Activated B cell treated with CpG ODN at 0.5 μM for 24 hours (primary cell): ENCODE measurements at regions not wholly inside any gene's neighbourhood (a gene's known extent, or its start where the extent isn't known, plus 50 kb on each side); places are given as distances from the start of the nearest gene placed in this dataset.

Source experiments
- ATAC-seq: fragments of 200-7000 bp; cut with Tn5 transposase; one replicate; pipeline ENCODE4 v1.10.0; 2021; ENCODE audit warnings: low read depth, mild to moderate bottlenecking, moderate library complexity
- CTCF ChIA-PET: fragments of 350-600 bp; sonication (Branson Sonifier 250); formaldehyde crosslinking; loops from one replicate; lab custom pipeline; 2021; ENCODE audit warnings: antibody characterized with exemption; lab: Charles Lee
- POLR2A ChIA-PET: fragments of 350-600 bp; sonication (Branson Sonifier 250); formaldehyde crosslinking; loops from one replicate; lab custom pipeline; 2021; ENCODE audit warnings: antibody characterized with exemption; lab: Charles Lee
- DNase-seq: peaks from one replicate; pipeline ENCODE4 v3.0.0; 2022
- H3K27ac Mint-ChIP-seq: one replicate; pipeline ENCODE4 v1.8.0; 2020; ENCODE audit warnings: mixed read lengths
- H3K27me3 Mint-ChIP-seq: one replicate; pipeline ENCODE4 v1.8.0; 2021; ENCODE audit warnings: mixed read lengths
- H3K36me3 Mint-ChIP-seq: one replicate; pipeline ENCODE4 v1.8.0; 2021; ENCODE audit warnings: low read depth, mixed read lengths
- H3K4me1 Mint-ChIP-seq: one replicate; pipeline ENCODE4 v1.8.0; 2021; ENCODE audit warnings: mixed read lengths
- H3K4me3 Mint-ChIP-seq: one replicate; pipeline ENCODE4 v1.8.0; 2020; ENCODE audit warnings: mild to moderate bottlenecking, mixed read lengths
- H3K9me3 Mint-ChIP-seq: one replicate; pipeline ENCODE4 v1.8.0; 2020; ENCODE audit warnings: mixed read lengths
- intact Hi-C: fragments of 100-400 bp; cut with micrococcal nuclease; formaldehyde crosslinking; loops from one replicate; pipeline ENCODE4 v1.15.1; 2024
- TF ChIP-seq, protein P1 (sequence below): fragments of 200-600 bp; IDR thresholded peaks from one replicate; pipeline ENCODE4 v1.8.0; 2022; ENCODE audit warnings: antibody characterized with exemption, mild to moderate bottlenecking

DNA sequence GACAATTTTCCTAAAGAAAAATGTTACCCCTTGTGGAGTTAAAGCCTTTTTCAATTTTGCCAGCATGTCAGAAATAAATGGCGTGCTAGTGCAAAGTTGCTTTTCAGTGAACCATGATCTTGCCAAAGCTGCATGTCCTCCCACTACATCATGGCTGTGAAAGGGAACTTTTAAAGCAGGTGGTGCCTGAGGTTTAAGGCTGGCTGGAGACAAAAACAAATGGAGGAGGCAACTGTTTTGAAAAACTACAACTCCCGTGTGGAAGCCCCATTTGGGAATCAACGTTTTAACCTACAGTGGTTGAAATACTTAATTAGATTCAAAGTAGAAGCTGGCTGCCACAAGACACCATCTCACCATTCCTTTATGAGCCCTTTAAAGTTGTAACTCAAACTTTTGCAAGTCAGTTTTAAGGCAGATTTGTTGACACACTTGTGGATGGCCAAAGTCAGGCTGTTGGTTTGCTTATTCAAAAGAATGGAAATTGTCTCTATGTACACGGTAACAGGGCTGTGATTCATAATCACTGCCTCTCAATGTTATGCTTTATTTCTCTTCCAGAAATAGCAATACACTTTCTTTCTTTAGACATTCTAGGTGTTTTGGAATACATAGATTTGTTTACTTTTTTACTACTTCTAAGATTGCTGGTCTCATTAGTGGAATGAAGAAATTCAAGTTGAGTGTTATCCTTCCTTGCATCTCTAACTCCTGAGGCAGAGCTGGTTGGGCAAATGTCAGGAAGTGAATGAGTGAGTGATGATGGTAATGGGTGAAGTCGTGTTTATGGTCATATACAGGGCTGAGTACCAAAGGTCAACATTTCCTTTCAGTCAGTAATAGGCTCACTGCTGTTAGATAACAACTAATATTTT is 196.4 kb upstream of the GMDS start:
- Mint-ChIP-seq H3K4me1 (no peaks in the 10 kb centered on the region), H3K4me3 (no peak overlapping the region), H3K27ac (no peak overlapping the region), H3K9me3 (no peaks in the 10 kb centered on the region), H3K27me3 (no peaks in the 10 kb centered on the region), H3K36me3 (no peaks in the 10 kb centered on the region)
- CTCF ChIA-PET = no interaction called here
- DNase-seq = no peak
- intact Hi-C loops = loop anchor here (10.0 kb wide), 1 partner anchor 337 kb away; no protein-coding TSS in a partner anchor
- ATAC-seq = no peak
- TF ChIP-seq, protein P1, sequence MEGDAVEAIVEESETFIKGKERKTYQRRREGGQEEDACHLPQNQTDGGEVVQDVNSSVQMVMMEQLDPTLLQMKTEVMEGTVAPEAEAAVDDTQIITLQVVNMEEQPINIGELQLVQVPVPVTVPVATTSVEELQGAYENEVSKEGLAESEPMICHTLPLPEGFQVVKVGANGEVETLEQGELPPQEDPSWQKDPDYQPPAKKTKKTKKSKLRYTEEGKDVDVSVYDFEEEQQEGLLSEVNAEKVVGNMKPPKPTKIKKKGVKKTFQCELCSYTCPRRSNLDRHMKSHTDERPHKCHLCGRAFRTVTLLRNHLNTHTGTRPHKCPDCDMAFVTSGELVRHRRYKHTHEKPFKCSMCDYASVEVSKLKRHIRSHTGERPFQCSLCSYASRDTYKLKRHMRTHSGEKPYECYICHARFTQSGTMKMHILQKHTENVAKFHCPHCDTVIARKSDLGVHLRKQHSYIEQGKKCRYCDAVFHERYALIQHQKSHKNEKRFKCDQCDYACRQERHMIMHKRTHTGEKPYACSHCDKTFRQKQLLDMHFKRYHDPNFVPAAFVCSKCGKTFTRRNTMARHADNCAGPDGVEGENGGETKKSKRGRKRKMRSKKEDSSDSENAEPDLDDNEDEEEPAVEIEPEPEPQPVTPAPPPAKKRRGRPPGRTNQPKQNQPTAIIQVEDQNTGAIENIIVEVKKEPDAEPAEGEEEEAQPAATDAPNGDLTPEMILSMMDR = no peak
- POLR2A ChIA-PET = no interaction called here

DNA sequence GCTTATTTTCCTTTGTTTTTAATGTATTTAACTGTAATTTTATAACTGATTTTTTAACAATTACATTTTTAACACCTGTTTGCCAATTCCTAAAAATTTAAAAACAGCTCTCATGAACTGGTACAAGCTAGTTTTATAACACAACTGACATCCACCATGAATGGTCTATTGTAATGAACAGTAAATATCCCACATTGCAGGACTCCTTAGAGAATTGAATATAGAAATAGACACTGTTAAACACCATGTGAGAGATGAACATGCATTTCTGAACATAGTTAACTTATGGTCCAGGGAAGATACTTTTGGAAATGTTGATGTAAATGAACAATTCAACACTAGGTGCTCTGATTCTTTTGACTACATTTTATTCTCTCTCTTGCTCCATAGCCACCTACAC is 195.1 kb upstream of the GMDS start:
- H3K4me1 Mint-ChIP-seq = no peaks in the 10 kb centered on the region
- H3K36me3 Mint-ChIP-seq = no peaks in the 10 kb centered on the region
- H3K4me3 Mint-ChIP-seq = no peak overlapping the region
- no peaks in the 10 kb centered on the region for H3K9me3 Mint-ChIP-seq
- ChIA-PET CTCF (no interaction called here), POLR2A (no interaction called here)
- no peaks in the 10 kb centered on the region for H3K27me3 Mint-ChIP-seq
- no peak overlapping the region for H3K27ac Mint-ChIP-seq
- intact Hi-C loops = loop anchor here (10.0 kb wide), 1 partner anchor 336 kb away; no protein-coding TSS in a partner anchor
- TF ChIP-seq, protein P1 = no peak
- DNase-seq (no peak), ATAC-seq (no peak)

DNA sequence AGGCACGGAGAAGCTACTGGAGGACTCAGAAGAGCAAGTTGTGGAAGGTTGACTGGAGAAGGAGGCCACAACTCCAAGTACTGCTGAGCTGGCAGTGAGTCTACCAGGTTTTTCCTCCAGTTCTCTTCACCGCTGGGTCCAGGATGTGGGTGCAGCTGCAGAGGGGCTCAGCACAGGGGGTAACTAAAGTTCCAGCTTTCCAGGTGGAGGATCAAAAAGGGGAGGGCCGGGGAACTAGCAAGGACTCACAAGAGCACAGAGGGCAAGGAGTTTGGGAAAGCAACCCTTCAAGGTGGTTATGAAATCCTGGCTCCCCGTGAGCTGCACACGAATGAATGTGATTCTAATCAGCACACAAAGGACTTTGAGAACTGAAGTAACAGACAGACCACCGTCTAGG is 194.2 kb upstream of the GMDS start:
- ChIA-PET POLR2A (no interaction called here), CTCF (no interaction called here)
- Mint-ChIP-seq H3K27me3 (no peaks in the 10 kb centered on the region), H3K36me3 (no peaks in the 10 kb centered on the region), H3K4me3 (no peak overlapping the region), H3K27ac (no peak overlapping the region), H3K4me1 (no peaks in the 10 kb centered on the region), H3K9me3 (no peaks in the 10 kb centered on the region)
- no peak for DNase-seq
- no peak for ATAC-seq
- intact Hi-C loops = loop anchor here (10.0 kb wide), 1 partner anchor 335 kb away; no protein-coding TSS in a partner anchor
- TF ChIP-seq, protein P1 = no peak

DNA sequence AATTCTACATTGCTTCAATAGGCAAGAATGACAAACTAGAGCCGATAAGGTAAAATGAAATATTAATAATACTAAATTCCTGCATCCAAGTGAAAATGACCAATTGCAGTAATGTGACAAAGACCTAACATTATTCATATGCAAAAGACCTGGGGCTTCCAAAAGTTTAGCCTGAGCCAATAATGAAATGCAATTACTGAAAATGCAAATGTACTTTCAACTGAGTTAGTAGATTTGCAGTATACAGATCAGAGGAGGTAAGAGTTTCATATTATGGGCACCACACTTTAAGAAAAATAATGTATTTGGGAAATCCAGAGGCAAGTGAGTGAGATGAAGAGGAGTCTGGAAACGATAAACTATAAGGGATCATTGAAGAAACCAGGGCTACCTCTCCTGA is 193.7 kb upstream of the GMDS start:
- intact Hi-C loops = no loop called here
- ChIA-PET POLR2A (no interaction called here), CTCF (no interaction called here)

More for the DNA sequence above, 193.7 kb upstream of the GMDS start:
- Mint-ChIP-seq H3K27ac (no peak overlapping the region), H3K9me3 (no peaks in the 10 kb centered on the region), H3K4me1 (no peaks in the 10 kb centered on the region), H3K4me3 (no peak overlapping the region), H3K27me3 (no peaks in the 10 kb centered on the region), H3K36me3 (no peaks in the 10 kb centered on the region)
- no peak for DNase-seq
- ATAC-seq = no peak
- TF ChIP-seq, protein P1 = no peak
